Fibroblast of lung (primary cell): ENCODE measurements at regions not wholly inside any gene's neighbourhood (a gene's known extent, or its start where the extent isn't known, plus 50 kb on each side); places are given as distances from the start of the nearest gene placed in this dataset.

Experiments
- CTCF ChIP-seq, 2 donors: IDR thresholded peaks in 1 of 2; conservative IDR thresholded peaks in 1 of 2; 1 replicate in 1 of 2; 2 replicates in 1 of 2; pipeline ENCODE4 v1.5.1; 2011 to 2012; ENCODE audit warnings: low read length in 2 of 2, control low read depth in 1 of 2, inconsistent platforms in 1 of 2, low read depth in 1 of 2, mild to moderate bottlenecking in 1 of 2
- EZH2 ChIP-seq: IDR thresholded peaks from 2 replicates; pipeline ENCODE4 v1.5.1; 2012; ENCODE audit warnings: low read length, control low read depth, mild to moderate bottlenecking; ENCODE audit errors: missing control alignments

GRCh38 chr11:91912322-91912721 is 312.3 kb upstream of the FAT3 start:
- TF ChIP-seq CTCF (conservative IDR thresholded peaks at IDR 0.05 in 1 of 2, IDR thresholded peaks at IDR 0.05 in 1 of 2; ENCODE audit: low read depth in 1 of 2, low read length in 2 of 2) (no peak), EZH2 (no peak)
